OCI-LY3 (cell line): ENCODE measurements at regions not wholly inside any gene's neighbourhood (a gene's known extent, or its start where the extent isn't known, plus 50 kb on each side); places are given as distances from the start of the nearest gene placed in this dataset.

Experiments
- EZH2phosphoT487 ChIP-seq: fragments of 200-600 bp; shearing (Covaris generic); IDR thresholded peaks from 2 replicates; pipeline ENCODE4 v1.6.1; 2018; ENCODE audit warnings: antibody characterized with exemption, mixed run types, low read depth
- TF ChIP-seq, protein P1 (sequence below): fragments of 200-600, 300-600 bp; sonication (generic); IDR thresholded peaks from 2 replicates; pipeline ENCODE4 v1.5.1; 2014; ENCODE audit warnings: antibody characterized with exemption, low read length, low read depth

DNA sequence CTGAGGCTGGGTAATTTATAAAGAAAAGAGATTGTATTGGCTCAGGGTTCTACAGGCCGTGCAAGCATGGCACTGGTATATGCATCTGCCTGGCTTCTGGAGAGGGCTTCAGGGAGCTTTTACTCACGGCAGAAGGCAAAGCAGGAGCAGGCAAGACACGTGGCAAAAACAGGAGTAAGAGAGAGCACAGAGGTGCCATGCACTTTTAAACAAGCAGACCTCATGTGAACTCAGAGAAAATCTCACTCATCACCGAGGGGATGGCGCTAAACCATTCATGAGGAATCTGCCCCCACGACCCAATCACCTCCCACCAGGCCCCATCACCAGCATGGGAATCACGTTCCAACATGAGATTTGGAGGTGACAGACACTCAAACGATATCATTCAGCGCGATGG, 400.7 kb upstream of the RUNX1 start:
- TF ChIP-seq, protein P1, sequence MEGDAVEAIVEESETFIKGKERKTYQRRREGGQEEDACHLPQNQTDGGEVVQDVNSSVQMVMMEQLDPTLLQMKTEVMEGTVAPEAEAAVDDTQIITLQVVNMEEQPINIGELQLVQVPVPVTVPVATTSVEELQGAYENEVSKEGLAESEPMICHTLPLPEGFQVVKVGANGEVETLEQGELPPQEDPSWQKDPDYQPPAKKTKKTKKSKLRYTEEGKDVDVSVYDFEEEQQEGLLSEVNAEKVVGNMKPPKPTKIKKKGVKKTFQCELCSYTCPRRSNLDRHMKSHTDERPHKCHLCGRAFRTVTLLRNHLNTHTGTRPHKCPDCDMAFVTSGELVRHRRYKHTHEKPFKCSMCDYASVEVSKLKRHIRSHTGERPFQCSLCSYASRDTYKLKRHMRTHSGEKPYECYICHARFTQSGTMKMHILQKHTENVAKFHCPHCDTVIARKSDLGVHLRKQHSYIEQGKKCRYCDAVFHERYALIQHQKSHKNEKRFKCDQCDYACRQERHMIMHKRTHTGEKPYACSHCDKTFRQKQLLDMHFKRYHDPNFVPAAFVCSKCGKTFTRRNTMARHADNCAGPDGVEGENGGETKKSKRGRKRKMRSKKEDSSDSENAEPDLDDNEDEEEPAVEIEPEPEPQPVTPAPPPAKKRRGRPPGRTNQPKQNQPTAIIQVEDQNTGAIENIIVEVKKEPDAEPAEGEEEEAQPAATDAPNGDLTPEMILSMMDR = no peak
- no peak for TF ChIP-seq EZH2phosphoT487
